ENCODE measurements at regions not wholly inside any gene's neighbourhood (a gene's known extent, or its start where the extent isn't known, plus 50 kb on each side); places are given as distances from the start of the nearest gene placed in this dataset.

DNA sequence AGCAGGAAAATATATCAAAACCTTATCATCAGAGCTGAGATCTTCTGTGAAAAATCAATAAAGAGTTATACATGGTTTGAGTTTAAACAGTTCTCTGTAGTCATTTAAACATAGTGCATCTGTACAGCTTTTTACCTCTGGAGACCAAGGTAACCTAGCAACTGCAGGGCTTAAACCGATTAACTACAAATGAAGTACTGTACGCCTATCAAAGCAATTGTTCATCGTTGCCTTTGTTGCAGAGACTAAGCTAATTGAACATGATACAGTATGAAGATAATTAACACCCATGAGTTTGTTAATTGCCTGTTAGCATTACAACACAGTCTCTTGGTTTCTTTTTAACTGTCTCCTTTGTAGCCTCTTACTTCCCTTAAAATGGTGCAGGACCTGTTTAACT lies 147.9 kb downstream of the LNPK start:
- H4K20me1 ChIP-seq (ENCODE audit: insufficient read depth): no peaks in the 10 kb centered on the region
- H3K9me2 ChIP-seq (ENCODE audit: insufficient read depth): no peaks in the 10 kb centered on the region
- ATAC-seq (no peak), DNase-seq (ENCODE audit: low read depth, low spot score) (no peak)
- no peak overlapping the region for H3K27ac ChIP-seq (ENCODE audit: low read depth, low read length)
- H3K36me3 ChIP-seq (ENCODE audit: control insufficient read depth in 1 of 2, insufficient read depth in 2 of 2, low read length in 2 of 2): no peaks in the 10 kb centered on the region
- H3K9ac ChIP-seq (ENCODE audit: low read length): no peak overlapping the region
- BruUV-seq (replicated peaks): no TSS peak
- H3K9me3 ChIP-seq (ENCODE audit: control insufficient read depth in 1 of 2, insufficient read depth in 1 of 2, low read depth in 1 of 2, low read length in 2 of 2): no peaks in the 10 kb centered on the region
- ChIA-PET POLR2A (no interaction called here), RAD21 (ENCODE audit: low non-redundant PET in 1 of 2, low total read pairs in 2 of 2, uncharacterized antibody in 2 of 2, unreplicated experiment in 2 of 2) (no interaction called here), CTCF (no interaction called here)
- peaks cover 5 to 13% of the 10 kb centered on the region in 2 experiments; a peak in 3 of 4 replicates for H3K4me1 ChIP-seq (ENCODE audit: control insufficient read depth in 1 of 2, insufficient read depth in 2 of 2, low read length in 2 of 2)
- no peak overlapping the region for H3K4me2 ChIP-seq (ENCODE audit: low read length)
- H3K4me3 ChIP-seq (replicated peaks in 1 of 2; ENCODE audit: low read depth in 1 of 2, low read length in 2 of 2): no peak overlapping the region
- TF ChIP-seq EZH2 (IDR thresholded peaks at IDR 0.05): no peak
- TF ChIP-seq CBX3 (IDR thresholded peaks at IDR 0.05; ENCODE audit: low read depth): no peak
- TF ChIP-seq, protein P1, sequence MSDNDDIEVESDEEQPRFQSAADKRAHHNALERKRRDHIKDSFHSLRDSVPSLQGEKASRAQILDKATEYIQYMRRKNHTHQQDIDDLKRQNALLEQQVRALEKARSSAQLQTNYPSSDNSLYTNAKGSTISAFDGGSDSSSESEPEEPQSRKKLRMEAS (IDR thresholded peaks at IDR 0.05): no peak
- TF ChIP-seq ZFX (IDR thresholded peaks at IDR 0.05): no peak
- no peak for TF ChIP-seq ZNF274 (IDR thresholded peaks at IDR 0.05; ENCODE audit: low read depth, low read length)
- no peak for TF ChIP-seq CEBPB (IDR thresholded peaks at IDR 0.05; ENCODE audit: low read depth)
- TF ChIP-seq SRF (IDR thresholded peaks at IDR 0.05; ENCODE audit: low read depth): no peak
- TF ChIP-seq SIN3A (IDR thresholded peaks at IDR 0.05; ENCODE audit: low read depth): no peak
- TF ChIP-seq EGR1 (IDR thresholded peaks at IDR 0.05; ENCODE audit: low read depth): no peak
- TF ChIP-seq, protein P2, sequence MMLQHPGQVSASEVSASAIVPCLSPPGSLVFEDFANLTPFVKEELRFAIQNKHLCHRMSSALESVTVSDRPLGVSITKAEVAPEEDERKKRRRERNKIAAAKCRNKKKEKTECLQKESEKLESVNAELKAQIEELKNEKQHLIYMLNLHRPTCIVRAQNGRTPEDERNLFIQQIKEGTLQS (IDR thresholded peaks at IDR 0.05): no peak
- no peak for TF ChIP-seq TCF7L2 (IDR thresholded peaks at IDR 0.05; ENCODE audit: borderline replicate concordance, extremely low read depth, insufficient read depth, insufficient read length)
- TF ChIP-seq, protein P3, sequence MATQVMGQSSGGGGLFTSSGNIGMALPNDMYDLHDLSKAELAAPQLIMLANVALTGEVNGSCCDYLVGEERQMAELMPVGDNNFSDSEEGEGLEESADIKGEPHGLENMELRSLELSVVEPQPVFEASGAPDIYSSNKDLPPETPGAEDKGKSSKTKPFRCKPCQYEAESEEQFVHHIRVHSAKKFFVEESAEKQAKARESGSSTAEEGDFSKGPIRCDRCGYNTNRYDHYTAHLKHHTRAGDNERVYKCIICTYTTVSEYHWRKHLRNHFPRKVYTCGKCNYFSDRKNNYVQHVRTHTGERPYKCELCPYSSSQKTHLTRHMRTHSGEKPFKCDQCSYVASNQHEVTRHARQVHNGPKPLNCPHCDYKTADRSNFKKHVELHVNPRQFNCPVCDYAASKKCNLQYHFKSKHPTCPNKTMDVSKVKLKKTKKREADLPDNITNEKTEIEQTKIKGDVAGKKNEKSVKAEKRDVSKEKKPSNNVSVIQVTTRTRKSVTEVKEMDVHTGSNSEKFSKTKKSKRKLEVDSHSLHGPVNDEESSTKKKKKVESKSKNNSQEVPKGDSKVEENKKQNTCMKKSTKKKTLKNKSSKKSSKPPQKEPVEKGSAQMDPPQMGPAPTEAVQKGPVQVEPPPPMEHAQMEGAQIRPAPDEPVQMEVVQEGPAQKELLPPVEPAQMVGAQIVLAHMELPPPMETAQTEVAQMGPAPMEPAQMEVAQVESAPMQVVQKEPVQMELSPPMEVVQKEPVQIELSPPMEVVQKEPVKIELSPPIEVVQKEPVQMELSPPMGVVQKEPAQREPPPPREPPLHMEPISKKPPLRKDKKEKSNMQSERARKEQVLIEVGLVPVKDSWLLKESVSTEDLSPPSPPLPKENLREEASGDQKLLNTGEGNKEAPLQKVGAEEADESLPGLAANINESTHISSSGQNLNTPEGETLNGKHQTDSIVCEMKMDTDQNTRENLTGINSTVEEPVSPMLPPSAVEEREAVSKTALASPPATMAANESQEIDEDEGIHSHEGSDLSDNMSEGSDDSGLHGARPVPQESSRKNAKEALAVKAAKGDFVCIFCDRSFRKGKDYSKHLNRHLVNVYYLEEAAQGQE (IDR thresholded peaks at IDR 0.05; ENCODE audit: low read depth): no peak
- TF ChIP-seq ELF1 (IDR thresholded peaks at IDR 0.05; ENCODE audit: borderline replicate concordance, low read depth): no peak
- TF ChIP-seq, protein P4, sequence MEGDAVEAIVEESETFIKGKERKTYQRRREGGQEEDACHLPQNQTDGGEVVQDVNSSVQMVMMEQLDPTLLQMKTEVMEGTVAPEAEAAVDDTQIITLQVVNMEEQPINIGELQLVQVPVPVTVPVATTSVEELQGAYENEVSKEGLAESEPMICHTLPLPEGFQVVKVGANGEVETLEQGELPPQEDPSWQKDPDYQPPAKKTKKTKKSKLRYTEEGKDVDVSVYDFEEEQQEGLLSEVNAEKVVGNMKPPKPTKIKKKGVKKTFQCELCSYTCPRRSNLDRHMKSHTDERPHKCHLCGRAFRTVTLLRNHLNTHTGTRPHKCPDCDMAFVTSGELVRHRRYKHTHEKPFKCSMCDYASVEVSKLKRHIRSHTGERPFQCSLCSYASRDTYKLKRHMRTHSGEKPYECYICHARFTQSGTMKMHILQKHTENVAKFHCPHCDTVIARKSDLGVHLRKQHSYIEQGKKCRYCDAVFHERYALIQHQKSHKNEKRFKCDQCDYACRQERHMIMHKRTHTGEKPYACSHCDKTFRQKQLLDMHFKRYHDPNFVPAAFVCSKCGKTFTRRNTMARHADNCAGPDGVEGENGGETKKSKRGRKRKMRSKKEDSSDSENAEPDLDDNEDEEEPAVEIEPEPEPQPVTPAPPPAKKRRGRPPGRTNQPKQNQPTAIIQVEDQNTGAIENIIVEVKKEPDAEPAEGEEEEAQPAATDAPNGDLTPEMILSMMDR (IDR thresholded peaks at IDR 0.05 in 2 of 3, conservative IDR thresholded peaks at IDR 0.05 in 1 of 3; ENCODE audit: borderline replicate concordance in 1 of 3, insufficient read depth in 1 of 3, low read depth in 2 of 3, low read length in 2 of 3): no peak
- H3K27me3 ChIP-seq (ENCODE audit: insufficient read depth, low read length): no peaks in the 10 kb centered on the region
- intact Hi-C loops (cut with micrococcal nuclease): no loop called here
- H2AFZ ChIP-seq (ENCODE audit: low read depth, low read length, poor library complexity, severe bottlenecking): no peak overlapping the region
- H3K79me2 ChIP-seq (ENCODE audit: insufficient read depth, low read length): no peaks in the 10 kb centered on the region
